ENCODE measurements at regions not wholly inside any gene's neighbourhood (a gene's known extent, or its start where the extent isn't known, plus 50 kb on each side); places are given as distances from the start of the nearest gene placed in this dataset.

DNA sequence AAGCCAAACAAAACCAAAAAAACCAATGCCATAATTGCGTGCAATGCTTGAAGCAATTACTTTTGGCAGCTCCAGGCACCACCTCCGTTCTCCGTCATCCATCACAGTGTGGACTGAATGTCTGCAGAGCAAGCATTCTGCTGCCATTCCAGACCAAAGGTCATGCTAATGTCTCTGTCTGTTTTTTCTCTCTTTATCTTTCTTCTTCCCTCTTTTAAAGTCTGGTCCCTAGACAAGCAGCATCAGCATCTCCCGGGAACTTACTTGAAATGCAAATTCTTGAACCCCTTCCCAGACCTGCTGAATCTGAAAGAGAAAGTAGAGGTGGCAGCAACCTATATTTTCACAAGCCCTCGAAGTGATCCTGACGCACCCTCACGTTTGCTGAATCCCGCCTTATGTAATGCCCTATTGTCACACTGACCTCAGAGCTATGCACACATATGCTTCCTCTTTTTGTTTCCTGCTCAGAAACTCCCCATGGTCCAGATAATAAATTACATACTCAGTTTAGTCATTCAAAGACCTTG is 297.3 kb upstream of the PROK2 start:
- Histone ChIP-seq H3K79me2 (ENCODE audit: insufficient read depth) (no peaks in the 10 kb centered on the region), H3K27ac (ENCODE audit: low read depth in 2 of 2, low read length in 1 of 2) (no peak overlapping the region), H3K4me3 (ENCODE audit: low read depth in 2 of 2, low read length in 1 of 2) (no peak overlapping the region), H3K36me3 (replicated peaks in 1 of 2; ENCODE audit: control insufficient read depth in 1 of 2, insufficient read depth in 2 of 2, low read length in 1 of 2) (no peaks in the 10 kb centered on the region), H2AFZ (ENCODE audit: low read depth) (no peak overlapping the region), H3K9ac (no peak overlapping the region), H3F3A (replicated peaks; ENCODE audit: insufficient read depth) (no peaks in the 10 kb centered on the region), H3K9me2 (no peaks in the 10 kb centered on the region), H3K4me1 (ENCODE audit: control insufficient read depth in 1 of 2, insufficient read depth in 2 of 2, low read depth in 1 of 2, low read length in 1 of 2) (peaks cover 0 to 11% of the 10 kb centered on the region in 2 experiments; a peak in 1 of 4 replicates), H4K20me1 (ENCODE audit: insufficient read depth) (no peaks in the 10 kb centered on the region), H3K9me3 (no peaks in the 10 kb centered on the region), H3K27me3 (ENCODE audit: insufficient read depth) (no peaks in the 10 kb centered on the region), H3K4me2 (no peak overlapping the region)
- 70% methylated on average over 8 of the region's 8 CpGs for WGBS (ENCODE audit: low lambda C conversion rate)
- CTCF ChIA-PET, result no interaction called here
- no peak for TF ChIP-seq TCF12 (IDR thresholded peaks at IDR 0.05)
- TF ChIP-seq YY1 (IDR thresholded peaks at IDR 0.05; ENCODE audit: low read depth), result no peak
- TF ChIP-seq, protein P1, sequence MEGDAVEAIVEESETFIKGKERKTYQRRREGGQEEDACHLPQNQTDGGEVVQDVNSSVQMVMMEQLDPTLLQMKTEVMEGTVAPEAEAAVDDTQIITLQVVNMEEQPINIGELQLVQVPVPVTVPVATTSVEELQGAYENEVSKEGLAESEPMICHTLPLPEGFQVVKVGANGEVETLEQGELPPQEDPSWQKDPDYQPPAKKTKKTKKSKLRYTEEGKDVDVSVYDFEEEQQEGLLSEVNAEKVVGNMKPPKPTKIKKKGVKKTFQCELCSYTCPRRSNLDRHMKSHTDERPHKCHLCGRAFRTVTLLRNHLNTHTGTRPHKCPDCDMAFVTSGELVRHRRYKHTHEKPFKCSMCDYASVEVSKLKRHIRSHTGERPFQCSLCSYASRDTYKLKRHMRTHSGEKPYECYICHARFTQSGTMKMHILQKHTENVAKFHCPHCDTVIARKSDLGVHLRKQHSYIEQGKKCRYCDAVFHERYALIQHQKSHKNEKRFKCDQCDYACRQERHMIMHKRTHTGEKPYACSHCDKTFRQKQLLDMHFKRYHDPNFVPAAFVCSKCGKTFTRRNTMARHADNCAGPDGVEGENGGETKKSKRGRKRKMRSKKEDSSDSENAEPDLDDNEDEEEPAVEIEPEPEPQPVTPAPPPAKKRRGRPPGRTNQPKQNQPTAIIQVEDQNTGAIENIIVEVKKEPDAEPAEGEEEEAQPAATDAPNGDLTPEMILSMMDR (IDR thresholded peaks at IDR 0.05), result no peak
- no peak for TF ChIP-seq FOXJ3 (CRISPR knock-in tag; IDR thresholded peaks at IDR 0.05)
- TF ChIP-seq MXI1 (IDR thresholded peaks at IDR 0.05; ENCODE audit: low read depth, low read length), result no peak
- no peak for TF ChIP-seq NRF1 (IDR thresholded peaks at IDR 0.05; ENCODE audit: low read depth, low read length)
- TF ChIP-seq, protein P2, sequence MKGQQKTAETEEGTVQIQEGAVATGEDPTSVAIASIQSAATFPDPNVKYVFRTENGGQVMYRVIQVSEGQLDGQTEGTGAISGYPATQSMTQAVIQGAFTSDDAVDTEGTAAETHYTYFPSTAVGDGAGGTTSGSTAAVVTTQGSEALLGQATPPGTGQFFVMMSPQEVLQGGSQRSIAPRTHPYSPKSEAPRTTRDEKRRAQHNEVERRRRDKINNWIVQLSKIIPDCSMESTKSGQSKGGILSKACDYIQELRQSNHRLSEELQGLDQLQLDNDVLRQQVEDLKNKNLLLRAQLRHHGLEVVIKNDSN (IDR thresholded peaks at IDR 0.05; ENCODE audit: borderline replicate concordance, low read depth), result no peak
- no peak for TF ChIP-seq JUND (IDR thresholded peaks at IDR 0.05)
- TF ChIP-seq TAF1 (IDR thresholded peaks at IDR 0.05; ENCODE audit: borderline replicate concordance, low read depth, low read length), result no peak
- TF ChIP-seq, protein P3, sequence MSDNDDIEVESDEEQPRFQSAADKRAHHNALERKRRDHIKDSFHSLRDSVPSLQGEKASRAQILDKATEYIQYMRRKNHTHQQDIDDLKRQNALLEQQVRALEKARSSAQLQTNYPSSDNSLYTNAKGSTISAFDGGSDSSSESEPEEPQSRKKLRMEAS (IDR thresholded peaks at IDR 0.05; ENCODE audit: low read depth), result no peak
- TF ChIP-seq, protein P4, sequence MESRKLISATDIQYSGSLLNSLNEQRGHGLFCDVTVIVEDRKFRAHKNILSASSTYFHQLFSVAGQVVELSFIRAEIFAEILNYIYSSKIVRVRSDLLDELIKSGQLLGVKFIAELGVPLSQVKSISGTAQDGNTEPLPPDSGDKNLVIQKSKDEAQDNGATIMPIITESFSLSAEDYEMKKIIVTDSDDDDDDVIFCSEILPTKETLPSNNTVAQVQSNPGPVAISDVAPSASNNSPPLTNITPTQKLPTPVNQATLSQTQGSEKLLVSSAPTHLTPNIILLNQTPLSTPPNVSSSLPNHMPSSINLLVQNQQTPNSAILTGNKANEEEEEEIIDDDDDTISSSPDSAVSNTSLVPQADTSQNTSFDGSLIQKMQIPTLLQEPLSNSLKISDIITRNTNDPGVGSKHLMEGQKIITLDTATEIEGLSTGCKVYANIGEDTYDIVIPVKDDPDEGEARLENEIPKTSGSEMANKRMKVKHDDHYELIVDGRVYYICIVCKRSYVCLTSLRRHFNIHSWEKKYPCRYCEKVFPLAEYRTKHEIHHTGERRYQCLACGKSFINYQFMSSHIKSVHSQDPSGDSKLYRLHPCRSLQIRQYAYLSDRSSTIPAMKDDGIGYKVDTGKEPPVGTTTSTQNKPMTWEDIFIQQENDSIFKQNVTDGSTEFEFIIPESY (IDR thresholded peaks at IDR 0.05; ENCODE audit: borderline replicate concordance, low read depth), result no peak
- no peak for TF ChIP-seq RFX5 (IDR thresholded peaks at IDR 0.05; ENCODE audit: low read length)
- no peak for TF ChIP-seq ELF1 (IDR thresholded peaks at IDR 0.05)
- no peak for TF ChIP-seq POLR2AphosphoS5 (IDR thresholded peaks at IDR 0.05; ENCODE audit: low read depth, low read length)
- no peak for TF ChIP-seq RAD21 (IDR thresholded peaks at IDR 0.05; ENCODE audit: low read length)
- no peak for TF ChIP-seq EZH2phosphoT487 (IDR thresholded peaks at IDR 0.05; ENCODE audit: borderline replicate concordance, low read depth)
- no peak for TF ChIP-seq FOSL2 (IDR thresholded peaks at IDR 0.05; ENCODE audit: borderline replicate concordance, low read depth)
- TF ChIP-seq SMC3 (IDR thresholded peaks at IDR 0.05; ENCODE audit: low read depth, low read length), result no peak
- no peak for DNase-seq
- POLR2A ChIA-PET, result no interaction called here
